K562 (cell line): ENCODE measurements at regions not wholly inside any gene's neighbourhood (a gene's known extent, or its start where the extent isn't known, plus 50 kb on each side); places are given as distances from the start of the nearest gene placed in this dataset.
A peak's percentile ranks its signal among the peaks of the same experiment; 100 is the strongest.

Experiments
- KLF1 ChIP-seq: fragments of 450-650 bp; IDR thresholded peaks from 2 replicates; pipeline ENCODE4 v1.6.1; 2016; ENCODE audit warnings: missing genetic modification characterization, missing compliant biosample characterization
- RBM34 ChIP-seq: fragments of 200-400 bp; formaldehyde crosslinking; IDR thresholded peaks from 2 replicates; pipeline ENCODE4 v1.6.1; 2018; ENCODE audit warnings: low read length, borderline replicate concordance; ENCODE audit not compliant: insufficient read depth
- SREBF1 ChIP-seq: fragments of 150-350 bp; IDR thresholded peaks from 2 replicates; pipeline ENCODE4 v1.6.1; 2014; ENCODE audit warnings: antibody characterized with exemption, low read depth, low read length, borderline replicate concordance
- SRSF3 ChIP-seq: fragments of 200-400 bp; formaldehyde crosslinking; IDR thresholded peaks from 2 replicates; pipeline ENCODE4 v1.6.1; 2016; ENCODE audit warnings: mild to moderate bottlenecking, low read length, moderate library complexity; ENCODE audit not compliant: insufficient read depth
- STAG1 ChIP-seq: sonication (generic); formaldehyde crosslinking; IDR thresholded peaks from 2 replicates; pipeline ENCODE4 v1.5.0; 2020; ENCODE audit warnings: missing genetic modification reagents, borderline replicate concordance
- ZC3H4 ChIP-seq: sonication (generic); formaldehyde crosslinking; IDR thresholded peaks from 2 replicates; pipeline ENCODE4 v1.9.0; 2021; ENCODE audit warnings: missing genetic modification reagents, borderline replicate concordance
- ZNF134 ChIP-seq: fragments of 250-450 bp; sonication (Bioruptor Pico); conservative IDR thresholded peaks from 2 replicates; pipeline ENCODE4 v1.4.0; 2020
- ZNF143 ChIP-seq: sonication (generic); formaldehyde crosslinking; IDR thresholded peaks from 2 replicates; pipeline ENCODE4 v1.9.0; 2022; ENCODE audit warnings: mild to moderate bottlenecking, missing genetic modification reagents
- ZNF197 ChIP-seq: fragments of 200-800 bp; sonication (Bioruptor generic); IDR thresholded peaks from 2 replicates; pipeline ENCODE4 v1.6.1; 2016; ENCODE audit warnings: low read depth, missing genetic modification characterization, missing compliant biosample characterization
- TF ChIP-seq, protein P1 (sequence below), 2 experiments: fragments of 450-650 bp in 1 of 2; sonication (generic) in 1 of 2; formaldehyde crosslinking in 1 of 2; IDR thresholded peaks; 2 replicates each; pipeline versions ENCODE4 v1.7.1 to v1.9.0; 2016 to 2022; ENCODE audit warnings: inconsistent platforms in 1 of 2, mild to moderate bottlenecking in 1 of 2, missing genetic modification reagents in 1 of 2
- TF ChIP-seq, protein P2 (sequence below): fragments of 450-650 bp; formaldehyde crosslinking; IDR thresholded peaks from 2 replicates; pipeline ENCODE4 v1.4.0; 2020; ENCODE audit warnings: mild to moderate bottlenecking, moderate library complexity
- TF ChIP-seq, protein P3 (sequence below): fragments of 450-650 bp; IDR thresholded peaks from 2 replicates; pipeline ENCODE4 v1.6.1; 2016; ENCODE audit warnings: missing biosample characterization, missing genetic modification characterization
- TF ChIP-seq, protein P4 (sequence below): conservative IDR thresholded peaks from 2 replicates; pipeline ENCODE4 v1.6.1; 2011; ENCODE audit warnings: low read depth, mild to moderate bottlenecking, low read length; ENCODE audit not compliant: control insufficient read depth

DNA sequence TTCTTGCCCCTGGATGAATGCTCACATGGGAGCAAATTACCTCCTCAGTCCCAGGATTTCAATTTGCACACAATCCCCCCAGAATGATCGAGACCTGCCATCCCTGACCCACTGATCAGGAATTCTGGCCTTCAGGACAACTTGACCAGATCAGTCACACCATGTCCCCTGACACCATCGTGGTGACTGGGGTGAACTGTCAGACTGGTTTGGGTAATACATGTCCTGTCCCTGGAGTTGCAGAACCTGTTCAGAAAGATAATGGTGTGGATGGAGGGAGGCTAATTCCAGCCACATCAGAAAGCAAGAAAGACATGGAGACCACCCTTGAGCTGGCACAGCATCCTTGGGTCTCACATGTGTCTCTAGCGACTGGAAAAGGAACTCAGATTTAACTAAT lies 57.9 kb upstream of the TOP3B start (continued):
- TF ChIP-seq, protein P1, sequence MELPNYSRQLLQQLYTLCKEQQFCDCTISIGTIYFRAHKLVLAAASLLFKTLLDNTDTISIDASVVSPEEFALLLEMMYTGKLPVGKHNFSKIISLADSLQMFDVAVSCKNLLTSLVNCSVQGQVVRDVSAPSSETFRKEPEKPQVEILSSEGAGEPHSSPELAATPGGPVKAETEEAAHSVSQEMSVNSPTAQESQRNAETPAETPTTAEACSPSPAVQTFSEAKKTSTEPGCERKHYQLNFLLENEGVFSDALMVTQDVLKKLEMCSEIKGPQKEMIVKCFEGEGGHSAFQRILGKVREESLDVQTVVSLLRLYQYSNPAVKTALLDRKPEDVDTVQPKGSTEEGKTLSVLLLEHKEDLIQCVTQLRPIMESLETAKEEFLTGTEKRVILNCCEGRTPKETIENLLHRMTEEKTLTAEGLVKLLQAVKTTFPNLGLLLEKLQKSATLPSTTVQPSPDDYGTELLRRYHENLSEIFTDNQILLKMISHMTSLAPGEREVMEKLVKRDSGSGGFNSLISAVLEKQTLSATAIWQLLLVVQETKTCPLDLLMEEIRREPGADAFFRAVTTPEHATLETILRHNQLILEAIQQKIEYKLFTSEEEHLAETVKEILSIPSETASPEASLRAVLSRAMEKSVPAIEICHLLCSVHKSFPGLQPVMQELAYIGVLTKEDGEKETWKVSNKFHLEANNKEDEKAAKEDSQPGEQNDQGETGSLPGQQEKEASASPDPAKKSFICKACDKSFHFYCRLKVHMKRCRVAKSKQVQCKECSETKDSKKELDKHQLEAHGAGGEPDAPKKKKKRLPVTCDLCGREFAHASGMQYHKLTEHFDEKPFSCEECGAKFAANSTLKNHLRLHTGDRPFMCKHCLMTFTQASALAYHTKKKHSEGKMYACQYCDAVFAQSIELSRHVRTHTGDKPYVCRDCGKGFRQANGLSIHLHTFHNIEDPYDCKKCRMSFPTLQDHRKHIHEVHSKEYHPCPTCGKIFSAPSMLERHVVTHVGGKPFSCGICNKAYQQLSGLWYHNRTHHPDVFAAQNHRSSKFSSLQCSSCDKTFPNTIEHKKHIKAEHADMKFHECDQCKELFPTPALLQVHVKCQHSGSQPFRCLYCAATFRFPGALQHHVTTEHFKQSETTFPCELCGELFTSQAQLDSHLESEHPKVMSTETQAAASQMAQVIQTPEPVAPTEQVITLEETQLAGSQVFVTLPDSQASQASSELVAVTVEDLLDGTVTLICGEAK (IDR thresholded peaks at IDR 0.05), result no peak
- TF ChIP-seq, protein P1 (CRISPR knock-in tag; IDR thresholded peaks at IDR 0.05), result no peak
- TF ChIP-seq STAG1 (CRISPR knock-in tag) (0 out of 2 replicates have a peak, but pooled peaks have one; percentile 36), ZNF197 (CRISPR knock-in tag) (no peak), SREBF1 (no peak), KLF1 (tag) (no peak), SRSF3 (no peak), ZC3H4 (CRISPR knock-in tag) (peak; percentile 65; the same call in 1 of the 2 replicates), RBM34 (no peak), ZNF134 (CRISPR knock-in tag) (no peak), ZNF143 (0 out of 2 replicates have a peak, but pooled peaks have one; percentile 42)
- TF ChIP-seq, protein P2, sequence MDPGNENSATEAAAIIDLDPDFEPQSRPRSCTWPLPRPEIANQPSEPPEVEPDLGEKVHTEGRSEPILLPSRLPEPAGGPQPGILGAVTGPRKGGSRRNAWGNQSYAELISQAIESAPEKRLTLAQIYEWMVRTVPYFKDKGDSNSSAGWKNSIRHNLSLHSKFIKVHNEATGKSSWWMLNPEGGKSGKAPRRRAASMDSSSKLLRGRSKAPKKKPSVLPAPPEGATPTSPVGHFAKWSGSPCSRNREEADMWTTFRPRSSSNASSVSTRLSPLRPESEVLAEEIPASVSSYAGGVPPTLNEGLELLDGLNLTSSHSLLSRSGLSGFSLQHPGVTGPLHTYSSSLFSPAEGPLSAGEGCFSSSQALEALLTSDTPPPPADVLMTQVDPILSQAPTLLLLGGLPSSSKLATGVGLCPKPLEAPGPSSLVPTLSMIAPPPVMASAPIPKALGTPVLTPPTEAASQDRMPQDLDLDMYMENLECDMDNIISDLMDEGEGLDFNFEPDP, result no peak
- TF ChIP-seq, protein P3, sequence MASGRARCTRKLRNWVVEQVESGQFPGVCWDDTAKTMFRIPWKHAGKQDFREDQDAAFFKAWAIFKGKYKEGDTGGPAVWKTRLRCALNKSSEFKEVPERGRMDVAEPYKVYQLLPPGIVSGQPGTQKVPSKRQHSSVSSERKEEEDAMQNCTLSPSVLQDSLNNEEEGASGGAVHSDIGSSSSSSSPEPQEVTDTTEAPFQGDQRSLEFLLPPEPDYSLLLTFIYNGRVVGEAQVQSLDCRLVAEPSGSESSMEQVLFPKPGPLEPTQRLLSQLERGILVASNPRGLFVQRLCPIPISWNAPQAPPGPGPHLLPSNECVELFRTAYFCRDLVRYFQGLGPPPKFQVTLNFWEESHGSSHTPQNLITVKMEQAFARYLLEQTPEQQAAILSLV (tag), result no peak
- TF ChIP-seq, protein P4, sequence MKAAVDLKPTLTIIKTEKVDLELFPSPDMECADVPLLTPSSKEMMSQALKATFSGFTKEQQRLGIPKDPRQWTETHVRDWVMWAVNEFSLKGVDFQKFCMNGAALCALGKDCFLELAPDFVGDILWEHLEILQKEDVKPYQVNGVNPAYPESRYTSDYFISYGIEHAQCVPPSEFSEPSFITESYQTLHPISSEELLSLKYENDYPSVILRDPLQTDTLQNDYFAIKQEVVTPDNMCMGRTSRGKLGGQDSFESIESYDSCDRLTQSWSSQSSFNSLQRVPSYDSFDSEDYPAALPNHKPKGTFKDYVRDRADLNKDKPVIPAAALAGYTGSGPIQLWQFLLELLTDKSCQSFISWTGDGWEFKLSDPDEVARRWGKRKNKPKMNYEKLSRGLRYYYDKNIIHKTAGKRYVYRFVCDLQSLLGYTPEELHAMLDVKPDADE, result no peak; the same call in 1 of the 2 replicates
